H9 (cell line): ENCODE measurements at regions not wholly inside any gene's neighbourhood (a gene's known extent, or its start where the extent isn't known, plus 50 kb on each side); places are given as distances from the start of the nearest gene placed in this dataset.

Source experiments
- DNase-seq: peaks from one replicate; pipeline ENCODE4 v3.0.0-alpha.2; 2017
- H2AFZ ChIP-seq: one replicate; pipeline ENCODE4 v1.6.1; 2013; ENCODE audit warnings: mild to moderate bottlenecking, low read length, control low read depth, moderate library complexity
- H2AK5ac ChIP-seq: 2 replicates; pipeline ENCODE4 v1.6.1; 2013; ENCODE audit warnings: low read length, control low read depth, mixed read lengths; ENCODE audit not compliant: insufficient read length
- H2BK120ac ChIP-seq: one replicate; pipeline ENCODE4 v1.6.1; 2013; ENCODE audit warnings: low read depth, mild to moderate bottlenecking, low read length, control low read depth, inconsistent platforms; ENCODE audit not compliant: poor library complexity, severe bottlenecking
- H2BK12ac ChIP-seq: 2 replicates; pipeline ENCODE4 v1.6.1; 2013; ENCODE audit warnings: low read length, control low read depth, mixed read lengths, low read depth; ENCODE audit not compliant: insufficient read length
- H2BK15ac ChIP-seq: 2 replicates; pipeline ENCODE4 v1.6.1; 2013; ENCODE audit warnings: low read depth, low read length, control low read depth
- H2BK20ac ChIP-seq: one replicate; pipeline ENCODE4 v1.6.1; 2013; ENCODE audit warnings: low read depth, mild to moderate bottlenecking, low read length, control low read depth, inconsistent platforms; ENCODE audit not compliant: poor library complexity, severe bottlenecking
- H2BK5ac ChIP-seq: 2 replicates; pipeline ENCODE4 v1.6.1; 2013; ENCODE audit warnings: low read length, control low read depth, mixed read lengths; ENCODE audit not compliant: insufficient read length
- H3K14ac ChIP-seq: 2 replicates; pipeline ENCODE4 v1.6.1; 2013; ENCODE audit warnings: low read length, control low read depth; ENCODE audit not compliant: insufficient read depth
- H3K18ac ChIP-seq: 2 replicates; pipeline ENCODE4 v1.6.1; 2013; ENCODE audit warnings: low read depth, mild to moderate bottlenecking, mixed read lengths, low read length, control low read depth; ENCODE audit not compliant: insufficient read length
- H3K23ac ChIP-seq: 2 replicates; pipeline ENCODE4 v1.6.1; 2013; ENCODE audit warnings: low read length, control low read depth, mixed read lengths, low read depth; ENCODE audit not compliant: insufficient read length
- H3K23me2 ChIP-seq: 2 replicates; pipeline ENCODE4 v1.6.1; 2013; ENCODE audit warnings: low read depth, mild to moderate bottlenecking, mixed read lengths, low read length, control low read depth; ENCODE audit not compliant: insufficient read length, poor library complexity, severe bottlenecking
- H3K27ac ChIP-seq: 2 replicates; pipeline ENCODE4 v1.5.1; 2013; ENCODE audit warnings: low read length, control low read depth, mixed read lengths, low read depth; ENCODE audit not compliant: insufficient read length
- H3K27me3 ChIP-seq: 2 replicates; pipeline ENCODE4 v1.6.1; 2013; ENCODE audit warnings: low read length, control low read depth, inconsistent platforms; ENCODE audit not compliant: insufficient read depth
- H3K4ac ChIP-seq: 2 replicates; pipeline ENCODE4 v1.6.1; 2013; ENCODE audit warnings: low read depth, mild to moderate bottlenecking, control low read depth, inconsistent platforms, low read length, moderate library complexity
- H3K4me1 ChIP-seq: 2 replicates; pipeline ENCODE4 v1.6.1; 2013; ENCODE audit warnings: low read length, control low read depth, inconsistent platforms; ENCODE audit not compliant: insufficient read depth
- H3K4me2 ChIP-seq: 2 replicates; pipeline ENCODE4 v1.6.1; 2013; ENCODE audit warnings: low read length, control low read depth, mixed read lengths; ENCODE audit not compliant: insufficient read length, insufficient read depth
- H3K56ac ChIP-seq: 2 replicates; pipeline ENCODE4 v1.6.1; 2013; ENCODE audit warnings: low read depth, mild to moderate bottlenecking, mixed read lengths, low read length, control low read depth; ENCODE audit not compliant: insufficient read length
- H3K79me1 ChIP-seq: 2 replicates; pipeline ENCODE4 v1.6.1; 2013; ENCODE audit warnings: low read depth, mild to moderate bottlenecking, moderate library complexity, low read length, control low read depth, inconsistent platforms; ENCODE audit not compliant: insufficient read depth, poor library complexity, severe bottlenecking
- H3K79me2 ChIP-seq: 2 replicates; pipeline ENCODE4 v1.6.1; 2013; ENCODE audit warnings: low read length, control low read depth, inconsistent platforms; ENCODE audit not compliant: insufficient read depth
- H3K9ac ChIP-seq: 2 replicates; pipeline ENCODE4 v1.6.1; 2013; ENCODE audit warnings: low read length, control low read depth, mixed read lengths; ENCODE audit not compliant: insufficient read length; ENCODE audit errors: extremely low read depth
- H3K9me3 ChIP-seq: one replicate; pipeline ENCODE4 v1.6.1; 2013; ENCODE audit warnings: low read depth, low read length, inconsistent platforms; ENCODE audit not compliant: control insufficient read depth
- H3T11ph ChIP-seq: one replicate; pipeline ENCODE4 v1.6.1; 2013; ENCODE audit warnings: mild to moderate bottlenecking, low read length, control low read depth, inconsistent platforms
- H4K20me1 ChIP-seq: one replicate; pipeline ENCODE4 v1.6.1; 2013; ENCODE audit not compliant: control insufficient read depth, insufficient read length, insufficient read depth
- H4K5ac ChIP-seq: 2 replicates; pipeline ENCODE4 v1.6.1; 2013; ENCODE audit warnings: low read depth, mild to moderate bottlenecking, mixed read lengths, low read length, control low read depth; ENCODE audit not compliant: insufficient read length
- H4K8ac ChIP-seq: replicated peaks from 2 replicates; pipeline ENCODE4 v1.6.1; 2013; ENCODE audit warnings: low read length, control low read depth, mixed read lengths, low read depth; ENCODE audit not compliant: insufficient read length
- H4K91ac ChIP-seq: 2 replicates; pipeline ENCODE4 v1.6.1; 2013; ENCODE audit warnings: low read depth, mild to moderate bottlenecking, moderate library complexity, mixed read lengths, low read length, control low read depth; ENCODE audit not compliant: insufficient read length
- H3K27ac Mint-ChIP-seq, 3 experiments: 2 replicates in 2 of 3; 3 replicates in 1 of 3; pipeline ENCODE4 v1.8.0; 2020 to 2021; ENCODE audit warnings: mixed read lengths in 3 of 3, mild to moderate bottlenecking in 1 of 3, moderate library complexity in 1 of 3
- H3K27me3 Mint-ChIP-seq: 2 replicates; pipeline ENCODE4 v1.8.0; 2021; ENCODE audit warnings: low read depth, mild to moderate bottlenecking, moderate library complexity, mixed read lengths
- H3K36me3 Mint-ChIP-seq, 3 experiments: 2 replicates in 2 of 3; 3 replicates in 1 of 3; pipeline ENCODE4 v1.8.0; 2020 to 2021; ENCODE audit warnings: low read depth in 3 of 3, mixed read lengths in 3 of 3; ENCODE audit not compliant: insufficient read depth in 1 of 3
- H3K4me1 Mint-ChIP-seq, 2 experiments: 2 replicates each; pipeline ENCODE4 v1.8.0; 2020; ENCODE audit warnings: mixed read lengths in 2 of 2
- H3K4me3 Mint-ChIP-seq, 2 experiments: 2 replicates in 1 of 2; 3 replicates in 1 of 2; pipeline ENCODE4 v1.8.0; 2020 to 2021; ENCODE audit warnings: mild to moderate bottlenecking in 2 of 2, mixed read lengths in 2 of 2, moderate library complexity in 1 of 2
- H3K9me3 Mint-ChIP-seq, 2 experiments: 2 replicates in 1 of 2; 3 replicates in 1 of 2; pipeline ENCODE4 v1.8.0; 2020; ENCODE audit warnings: mild to moderate bottlenecking in 2 of 2, mixed read lengths in 2 of 2, moderate library complexity in 1 of 2
- CTCF ChIP-seq: fragments of 200-600 bp; sonication (generic); conservative IDR thresholded peaks from 3 replicates; pipeline ENCODE4 v1.8.0; 2021; ENCODE audit warnings: antibody characterized with exemption, mild to moderate bottlenecking
- WGBS: extraction: QIAGEN DNeasy Blood & Tissue Kit; methylation state at CpG from one replicate; pipeline ENCODE4 v1.1.7; 2013; ENCODE audit warnings: missing lambda C conversion rate, low lambda C conversion rate, mixed read lengths; ENCODE audit not compliant: insufficient read length; ENCODE audit errors: extremely low coverage; 5-methylcytosine and 5-hydroxymethylcytosine counted together

GRCh38 chr16:52257534-52257933 is 289.4 kb downstream of the TOX3 start:
- Mint-ChIP-seq H3K4me1 (peaks cover 22 to 27% of the 10 kb centered on the region in 2 experiments), H3K36me3 (peaks cover 0 to 5% (median 0%) of the 10 kb centered on the region in 3 experiments; a peak in 1 of 7 replicates), H3K4me3 (no peak overlapping the region), H3K27ac (no peak overlapping the region), H3K9me3 (no peaks in the 10 kb centered on the region), H3K27me3 (no peaks in the 10 kb centered on the region)
- H3K56ac ChIP-seq, result no peak overlapping the region
- H2BK12ac ChIP-seq, result no peak overlapping the region
- no peak overlapping the region for H3K4me2 ChIP-seq
- H3K4ac ChIP-seq, result no peak overlapping the region
- H4K5ac ChIP-seq, result no peak overlapping the region
- H4K8ac ChIP-seq, result no peak overlapping the region
- H3K79me1 ChIP-seq, result no peaks in the 10 kb centered on the region
- no peak overlapping the region for H2AFZ ChIP-seq
- no CpG with 5 or more reads among the region's 1 CpG for WGBS
- H3K27ac ChIP-seq, result no peak overlapping the region
- no peaks in the 10 kb centered on the region for H3K23me2 ChIP-seq
- no peak overlapping the region for H2BK20ac ChIP-seq
- no peak overlapping the region for H2BK120ac ChIP-seq
- H3K27me3 ChIP-seq, result no peaks in the 10 kb centered on the region
- no peak overlapping the region for H2AK5ac ChIP-seq
- no peak overlapping the region for H2BK5ac ChIP-seq
- no peak overlapping the region for H4K91ac ChIP-seq
- H3K14ac ChIP-seq, result no peak overlapping the region
- H2BK15ac ChIP-seq, result no peak overlapping the region
- peaks cover 7% of the 10 kb centered on the region; the same call in 1 of the 2 replicates for H3K4me1 ChIP-seq
- H3K23ac ChIP-seq, result no peak overlapping the region
- H3K9ac ChIP-seq, result no peak overlapping the region
- H3K79me2 ChIP-seq, result no peaks in the 10 kb centered on the region
- DNase-seq, result no peak
- no peaks in the 10 kb centered on the region for H4K20me1 ChIP-seq
- H3T11ph ChIP-seq, result no peak overlapping the region
- H3K9me3 ChIP-seq, result no peaks in the 10 kb centered on the region
- H3K18ac ChIP-seq, result no peak overlapping the region
- no peak for TF ChIP-seq CTCF
